Sciatic nerve (tissue), 2 donors: ENCODE measurements at regions not wholly inside any gene's neighbourhood (a gene's known extent, or its start where the extent isn't known, plus 50 kb on each side); places are given as distances from the start of the nearest gene placed in this dataset.

Experiments used
- ATAC-seq: fragments of 200-7000 bp; cut with Tn5 transposase; one replicate; pipeline ENCODE4 v1.9.1; 2020; ENCODE audit warnings: mild to moderate bottlenecking, moderate library complexity
- DNase-seq: peaks from one replicate; pipeline ENCODE4 v3.0.0-alpha.2; 2020; ENCODE audit warnings: low spot score
- intact Hi-C: fragments of 100-400 bp; cut with DNase I; formaldehyde crosslinking; loops from one replicate; pipeline ENCODE4 v1.14.2; 2022
- donor health status: DM: no; HTN: no; CAD: no.
- donor health status: DM: no; HTN: no; CAD: no.

GRCh38 chr5:68405026-68405684 lies 189.6 kb downstream of the PIK3R1 start:
- DNase-seq, result no peak
- no peak for ATAC-seq
- intact Hi-C loops, result no loop called here

GRCh38 chr5:68405784-68406743 lies 190.5 kb downstream of the PIK3R1 start:
- DNase-seq (no peak), ATAC-seq (no peak)
- intact Hi-C loops, result no loop called here

- intact Hi-C loops, result no loop called here
- DNase-seq (no peak), ATAC-seq (peak; percentile 52)
These were observed 191.2 kb downstream of the PIK3R1 start for GRCh38 chr5:68406767-68407241.

- ATAC-seq (no peak), DNase-seq (no peak)
- intact Hi-C loops, result no loop called here
These were observed 192.0 kb downstream of the PIK3R1 start for GRCh38 chr5:68407311-68408239.

- DNase-seq (no peak), ATAC-seq (no peak)
- intact Hi-C loops, result no loop called here
These were observed 192.9 kb downstream of the PIK3R1 start for GRCh38 chr5:68408345-68408871.

- DNase-seq, result no peak
- intact Hi-C loops, result no loop called here
- ATAC-seq, result no peak
These were observed 193.7 kb downstream of the PIK3R1 start for GRCh38 chr5:68409259-68409658.

- ATAC-seq (no peak), DNase-seq (no peak)
- intact Hi-C loops, result no loop called here
These were observed 195.6 kb downstream of the PIK3R1 start for GRCh38 chr5:68411161-68411560.

GRCh38 chr5:68415177-68416085 lies 199.9 kb downstream of the PIK3R1 start:
- no peak for ATAC-seq
- DNase-seq, result no peak
- intact Hi-C loops, result no loop called here

- DNase-seq (no peak), ATAC-seq (no peak)
- intact Hi-C loops, result no loop called here
These were observed 201.2 kb downstream of the PIK3R1 start for GRCh38 chr5:68416714-68417113.

GRCh38 chr5:68418201-68418600 lies 202.6 kb downstream of the PIK3R1 start:
- intact Hi-C loops, result no loop called here
- ATAC-seq, result peak; percentile 87
- no peak for DNase-seq

GRCh38 chr5:68418680-68419079 lies 203.1 kb downstream of the PIK3R1 start:
- intact Hi-C loops, result no loop called here
- no peak for ATAC-seq

GRCh38 chr5:68419081-68419636 lies 203.6 kb downstream of the PIK3R1 start:
- ATAC-seq (peak; percentile 10), DNase-seq (no peak)
- intact Hi-C loops, result no loop called here

More at GRCh38 chr5:68418680-68419079, 203.1 kb downstream of the PIK3R1 start:
- DNase-seq, result no peak

- ATAC-seq (peak; percentile 75), DNase-seq (no peak)
- intact Hi-C loops, result no loop called here
These were observed 204.3 kb downstream of the PIK3R1 start for GRCh38 chr5:68419637-68420452.

GRCh38 chr5:68420476-68421344 lies 205.2 kb downstream of the PIK3R1 start:
- DNase-seq (no peak), ATAC-seq (peak; percentile 63)
- intact Hi-C loops, result no loop called here

GRCh38 chr5:68421485-68422220 lies 206.1 kb downstream of the PIK3R1 start:
- intact Hi-C loops, result no loop called here
- ATAC-seq, result no peak

More at GRCh38 chr5:68421485-68422220, 206.1 kb downstream of the PIK3R1 start:
- DNase-seq, result no peak
